ENCODE measurements at regions not wholly inside any gene's neighbourhood (a gene's known extent, or its start where the extent isn't known, plus 50 kb on each side); places are given as distances from the start of the nearest gene placed in this dataset.

DNA sequence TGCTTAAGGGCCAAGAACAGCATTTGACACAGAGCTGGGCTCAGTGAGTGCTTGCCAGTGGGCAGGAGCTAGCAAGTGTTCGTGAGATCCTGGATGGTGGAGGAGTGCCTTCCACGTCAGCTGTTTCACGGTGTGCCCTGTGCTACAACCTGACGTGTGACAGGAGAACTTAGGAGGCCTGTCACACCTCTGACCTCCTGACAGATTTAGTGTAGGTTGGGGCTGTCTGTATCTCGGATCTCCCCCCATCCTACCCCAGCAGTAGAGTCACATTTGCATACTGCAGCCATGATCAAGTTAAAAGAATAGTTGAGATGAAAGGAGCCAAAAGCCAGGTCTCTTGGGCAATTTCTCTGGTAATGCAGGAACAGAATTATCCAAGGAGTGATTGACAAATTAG lies 200.8 kb upstream of the CHD6 start:
- H3K27ac Mint-ChIP-seq = no peak overlapping the region
- H3K4me1 ChIP-seq (ENCODE audit: insufficient read depth) = no peaks in the 10 kb centered on the region
- H3K36me3 Mint-ChIP-seq (ENCODE audit: low read depth) = peaks cover 13% of the 10 kb centered on the region; the same call in 2 of the 3 replicates
- peaks cover 86% of the 10 kb centered on the region for H3K9me3 Mint-ChIP-seq
- no peaks in the 10 kb centered on the region for H3K36me3 ChIP-seq (ENCODE audit: insufficient read depth)
- no peak for ATAC-seq
- no peak overlapping the region for H3K4me3 Mint-ChIP-seq
- H3F3A ChIP-seq (replicated peaks; ENCODE audit: low read depth) = no peaks in the 10 kb centered on the region
- H2AFZ ChIP-seq = no peak overlapping the region
- H4K20me1 ChIP-seq (replicated peaks; ENCODE audit: insufficient read depth) = no peaks in the 10 kb centered on the region
- H3K27ac ChIP-seq (ENCODE audit: low read depth) = no peak overlapping the region
- H3K4me2 ChIP-seq = no peak overlapping the region
- no peak for DNase-seq (ENCODE audit: low spot score)
- TF ChIP-seq ZNF462 (CRISPR knock-in tag; IDR thresholded peaks at IDR 0.05) (no peak), POLR2AphosphoS5 (IDR thresholded peaks at IDR 0.05; ENCODE audit: low read depth) (no peak), EZH2phosphoT487 (IDR thresholded peaks at IDR 0.05; ENCODE audit: unreplicated experiment) (no peak), STAT1 (IDR thresholded peaks at IDR 0.05; ENCODE audit: unreplicated experiment) (no peak), ETS1 (IDR thresholded peaks at IDR 0.05) (no peak), CREB1 (CRISPR knock-in tag; IDR thresholded peaks at IDR 0.05; ENCODE audit: low read depth) (no peak), CTCF (conservative IDR thresholded peaks at IDR 0.05; ENCODE audit: low read depth in 2 of 2) (no peak), NANOG (IDR thresholded peaks at IDR 0.05; ENCODE audit: borderline replicate concordance) (no peak), EZH2 (IDR thresholded peaks at IDR 0.05; ENCODE audit: low read depth, unreplicated experiment) (no peak)
- H3K9me2 ChIP-seq (ENCODE audit: insufficient read depth) = no peaks in the 10 kb centered on the region
- no peaks in the 10 kb centered on the region for H3K79me2 ChIP-seq (replicated peaks; ENCODE audit: insufficient read depth)
- H3K27me3 ChIP-seq (ENCODE audit: insufficient read depth) = no peaks in the 10 kb centered on the region
- H3K4me3 ChIP-seq = no peak overlapping the region
- no peaks in the 10 kb centered on the region for H3K4me1 Mint-ChIP-seq
- peaks cover 9% of the 10 kb centered on the region for H3K27me3 Mint-ChIP-seq (ENCODE audit: insufficient read depth, low read depth, poor library complexity)
